ENCODE measurements at regions not wholly inside any gene's neighbourhood (a gene's known extent, or its start where the extent isn't known, plus 50 kb on each side); places are given as distances from the start of the nearest gene placed in this dataset.

- DNase-seq, result no peak
Observed at GRCh38 chr7:26612742-26613141, 251.6 kb downstream of the SKAP2 start.

- DNase-seq, result no peak
Observed at GRCh38 chr7:26614503-26614902, 249.9 kb downstream of the SKAP2 start.

DNA sequence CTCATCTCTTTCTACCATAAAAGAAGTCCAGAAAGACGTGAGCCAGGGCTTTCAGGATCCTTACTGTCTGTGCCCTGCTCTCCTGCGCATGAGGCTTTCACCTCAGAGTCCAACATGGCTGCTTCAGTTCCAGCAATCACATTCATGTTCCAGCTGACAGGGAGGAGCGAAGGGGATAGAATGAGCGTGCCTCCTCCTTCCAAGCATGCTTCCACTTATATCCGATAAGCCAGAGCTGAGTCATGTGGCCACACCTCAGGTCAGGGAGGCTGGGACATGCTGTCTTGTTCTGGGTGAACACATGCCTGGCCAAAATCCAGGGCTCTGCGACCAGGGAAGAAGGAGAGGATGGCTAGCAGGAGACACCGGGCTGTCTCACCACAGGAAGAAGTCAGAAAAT, 248.2 kb downstream of the SKAP2 start:
- DNase-seq, result no peak

DNA sequence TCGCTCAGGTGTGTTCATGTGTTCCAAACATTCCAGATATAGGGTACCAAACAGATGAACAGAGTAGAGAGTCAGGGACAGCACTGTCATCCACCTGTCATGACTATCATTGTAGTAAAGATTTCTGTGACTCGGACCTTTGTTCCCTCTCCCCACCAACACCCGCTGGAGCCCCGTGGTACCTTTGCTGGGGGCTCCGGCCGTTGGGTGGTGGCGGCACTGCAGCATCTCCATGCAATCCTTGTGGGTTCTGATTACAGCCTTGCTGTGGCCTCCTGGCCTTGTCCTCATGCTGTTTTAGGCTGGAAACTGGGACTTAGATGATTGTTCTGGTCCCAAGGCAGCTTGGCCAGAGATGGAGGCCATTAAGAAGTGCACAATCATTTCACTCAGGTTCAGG, 247.3 kb downstream of the SKAP2 start:
- no peak for DNase-seq

Data from NCI-H2081 (cell line).